ENCODE measurements at regions not wholly inside any gene's neighbourhood (a gene's known extent, or its start where the extent isn't known, plus 50 kb on each side); places are given as distances from the start of the nearest gene placed in this dataset.

DNA sequence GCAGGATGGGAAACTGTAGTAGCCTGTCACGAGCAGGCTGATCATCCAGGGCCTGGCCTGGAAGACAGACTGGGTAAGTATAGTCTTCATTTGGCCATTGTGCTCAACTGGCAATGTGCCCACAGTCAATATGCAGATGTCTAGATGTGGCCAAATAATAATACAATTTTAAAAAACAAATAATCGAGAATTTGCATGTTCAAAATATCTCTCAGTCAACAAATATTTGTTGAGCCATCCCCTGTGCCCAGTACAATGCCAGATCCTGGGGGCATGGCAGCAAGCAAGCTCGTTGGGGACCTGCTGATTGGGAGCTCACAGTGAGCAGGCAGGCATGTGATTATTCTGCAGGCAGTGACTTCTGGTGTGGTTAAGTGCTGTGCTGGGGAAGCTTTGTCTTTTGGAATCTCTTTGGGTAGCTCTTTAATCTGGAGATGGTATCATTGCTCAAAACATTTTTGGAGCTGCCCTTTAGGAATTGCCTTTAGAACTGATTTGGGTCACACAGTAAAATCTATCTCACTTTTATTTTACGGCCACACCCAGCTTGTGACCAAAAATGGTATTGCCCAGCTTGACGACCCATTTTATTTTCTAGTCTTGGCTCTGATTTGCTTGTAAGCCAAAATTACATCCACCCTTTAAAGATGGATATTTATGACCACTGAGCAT is 92.2 kb downstream of the PLCE1 start (continued):
- TF ChIP-seq, protein P1, sequence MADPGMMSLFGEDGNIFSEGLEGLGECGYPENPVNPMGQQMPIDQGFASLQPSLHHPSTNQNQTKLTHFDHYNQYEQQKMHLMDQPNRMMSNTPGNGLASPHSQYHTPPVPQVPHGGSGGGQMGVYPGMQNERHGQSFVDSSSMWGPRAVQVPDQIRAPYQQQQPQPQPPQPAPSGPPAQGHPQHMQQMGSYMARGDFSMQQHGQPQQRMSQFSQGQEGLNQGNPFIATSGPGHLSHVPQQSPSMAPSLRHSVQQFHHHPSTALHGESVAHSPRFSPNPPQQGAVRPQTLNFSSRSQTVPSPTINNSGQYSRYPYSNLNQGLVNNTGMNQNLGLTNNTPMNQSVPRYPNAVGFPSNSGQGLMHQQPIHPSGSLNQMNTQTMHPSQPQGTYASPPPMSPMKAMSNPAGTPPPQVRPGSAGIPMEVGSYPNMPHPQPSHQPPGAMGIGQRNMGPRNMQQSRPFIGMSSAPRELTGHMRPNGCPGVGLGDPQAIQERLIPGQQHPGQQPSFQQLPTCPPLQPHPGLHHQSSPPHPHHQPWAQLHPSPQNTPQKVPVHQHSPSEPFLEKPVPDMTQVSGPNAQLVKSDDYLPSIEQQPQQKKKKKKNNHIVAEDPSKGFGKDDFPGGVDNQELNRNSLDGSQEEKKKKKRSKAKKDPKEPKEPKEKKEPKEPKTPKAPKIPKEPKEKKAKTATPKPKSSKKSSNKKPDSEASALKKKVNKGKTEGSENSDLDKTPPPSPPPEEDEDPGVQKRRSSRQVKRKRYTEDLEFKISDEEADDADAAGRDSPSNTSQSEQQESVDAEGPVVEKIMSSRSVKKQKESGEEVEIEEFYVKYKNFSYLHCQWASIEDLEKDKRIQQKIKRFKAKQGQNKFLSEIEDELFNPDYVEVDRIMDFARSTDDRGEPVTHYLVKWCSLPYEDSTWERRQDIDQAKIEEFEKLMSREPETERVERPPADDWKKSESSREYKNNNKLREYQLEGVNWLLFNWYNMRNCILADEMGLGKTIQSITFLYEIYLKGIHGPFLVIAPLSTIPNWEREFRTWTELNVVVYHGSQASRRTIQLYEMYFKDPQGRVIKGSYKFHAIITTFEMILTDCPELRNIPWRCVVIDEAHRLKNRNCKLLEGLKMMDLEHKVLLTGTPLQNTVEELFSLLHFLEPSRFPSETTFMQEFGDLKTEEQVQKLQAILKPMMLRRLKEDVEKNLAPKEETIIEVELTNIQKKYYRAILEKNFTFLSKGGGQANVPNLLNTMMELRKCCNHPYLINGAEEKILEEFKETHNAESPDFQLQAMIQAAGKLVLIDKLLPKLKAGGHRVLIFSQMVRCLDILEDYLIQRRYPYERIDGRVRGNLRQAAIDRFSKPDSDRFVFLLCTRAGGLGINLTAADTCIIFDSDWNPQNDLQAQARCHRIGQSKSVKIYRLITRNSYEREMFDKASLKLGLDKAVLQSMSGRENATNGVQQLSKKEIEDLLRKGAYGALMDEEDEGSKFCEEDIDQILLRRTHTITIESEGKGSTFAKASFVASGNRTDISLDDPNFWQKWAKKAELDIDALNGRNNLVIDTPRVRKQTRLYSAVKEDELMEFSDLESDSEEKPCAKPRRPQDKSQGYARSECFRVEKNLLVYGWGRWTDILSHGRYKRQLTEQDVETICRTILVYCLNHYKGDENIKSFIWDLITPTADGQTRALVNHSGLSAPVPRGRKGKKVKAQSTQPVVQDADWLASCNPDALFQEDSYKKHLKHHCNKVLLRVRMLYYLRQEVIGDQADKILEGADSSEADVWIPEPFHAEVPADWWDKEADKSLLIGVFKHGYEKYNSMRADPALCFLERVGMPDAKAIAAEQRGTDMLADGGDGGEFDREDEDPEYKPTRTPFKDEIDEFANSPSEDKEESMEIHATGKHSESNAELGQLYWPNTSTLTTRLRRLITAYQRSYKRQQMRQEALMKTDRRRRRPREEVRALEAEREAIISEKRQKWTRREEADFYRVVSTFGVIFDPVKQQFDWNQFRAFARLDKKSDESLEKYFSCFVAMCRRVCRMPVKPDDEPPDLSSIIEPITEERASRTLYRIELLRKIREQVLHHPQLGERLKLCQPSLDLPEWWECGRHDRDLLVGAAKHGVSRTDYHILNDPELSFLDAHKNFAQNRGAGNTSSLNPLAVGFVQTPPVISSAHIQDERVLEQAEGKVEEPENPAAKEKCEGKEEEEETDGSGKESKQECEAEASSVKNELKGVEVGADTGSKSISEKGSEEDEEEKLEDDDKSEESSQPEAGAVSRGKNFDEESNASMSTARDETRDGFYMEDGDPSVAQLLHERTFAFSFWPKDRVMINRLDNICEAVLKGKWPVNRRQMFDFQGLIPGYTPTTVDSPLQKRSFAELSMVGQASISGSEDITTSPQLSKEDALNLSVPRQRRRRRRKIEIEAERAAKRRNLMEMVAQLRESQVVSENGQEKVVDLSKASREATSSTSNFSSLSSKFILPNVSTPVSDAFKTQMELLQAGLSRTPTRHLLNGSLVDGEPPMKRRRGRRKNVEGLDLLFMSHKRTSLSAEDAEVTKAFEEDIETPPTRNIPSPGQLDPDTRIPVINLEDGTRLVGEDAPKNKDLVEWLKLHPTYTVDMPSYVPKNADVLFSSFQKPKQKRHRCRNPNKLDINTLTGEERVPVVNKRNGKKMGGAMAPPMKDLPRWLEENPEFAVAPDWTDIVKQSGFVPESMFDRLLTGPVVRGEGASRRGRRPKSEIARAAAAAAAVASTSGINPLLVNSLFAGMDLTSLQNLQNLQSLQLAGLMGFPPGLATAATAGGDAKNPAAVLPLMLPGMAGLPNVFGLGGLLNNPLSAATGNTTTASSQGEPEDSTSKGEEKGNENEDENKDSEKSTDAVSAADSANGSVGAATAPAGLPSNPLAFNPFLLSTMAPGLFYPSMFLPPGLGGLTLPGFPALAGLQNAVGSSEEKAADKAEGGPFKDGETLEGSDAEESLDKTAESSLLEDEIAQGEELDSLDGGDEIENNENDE (IDR thresholded peaks at IDR 0.05; ENCODE audit: insufficient replicate concordance, low read length) = no peak

Data from H1 (cell line).